LNCaP clone FGC (cell line): ENCODE measurements at regions not wholly inside any gene's neighbourhood (a gene's known extent, or its start where the extent isn't known, plus 50 kb on each side); places are given as distances from the start of the nearest gene placed in this dataset.

ENCODE experiments used
- DNase-seq: peaks from one replicate; pipeline ENCODE4 v3.0.0-alpha.2; 2011; ENCODE audit warnings: low read depth
- H3K4me3 ChIP-seq: 2 replicates; pipeline ENCODE4 v1.5.1; 2011; ENCODE audit warnings: mild to moderate bottlenecking, low read depth, low read length, control low read depth
- TF ChIP-seq, protein P1 (sequence below): IDR thresholded peaks from 2 replicates; pipeline ENCODE4 v1.5.1; 2012; ENCODE audit warnings: mild to moderate bottlenecking; ENCODE audit not compliant: control insufficient read depth, insufficient read depth; ENCODE audit errors: extremely low read depth

DNA sequence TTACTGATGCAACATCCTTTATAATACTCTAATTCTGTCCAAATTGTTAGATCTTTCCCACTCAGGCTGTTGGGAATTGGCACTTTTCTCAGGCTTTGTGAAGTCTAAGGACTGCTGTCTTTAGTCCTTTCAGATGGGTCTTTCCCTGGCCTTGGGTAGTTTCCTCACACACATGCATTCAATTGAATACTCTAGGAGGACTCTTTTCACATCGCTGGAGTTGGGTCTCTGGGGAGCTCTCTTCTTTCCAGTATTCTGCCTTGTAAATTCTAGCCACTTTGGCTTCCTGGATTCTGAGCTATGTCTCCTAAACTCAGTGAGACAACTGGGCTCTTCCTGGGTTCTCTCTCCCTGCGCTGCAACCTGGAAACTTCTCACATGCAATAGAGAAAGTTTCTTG is 215.5 kb downstream of the SNX18 start:
- DNase-seq: no peak
- H3K4me3 ChIP-seq: no peak overlapping the region
- TF ChIP-seq, protein P1, sequence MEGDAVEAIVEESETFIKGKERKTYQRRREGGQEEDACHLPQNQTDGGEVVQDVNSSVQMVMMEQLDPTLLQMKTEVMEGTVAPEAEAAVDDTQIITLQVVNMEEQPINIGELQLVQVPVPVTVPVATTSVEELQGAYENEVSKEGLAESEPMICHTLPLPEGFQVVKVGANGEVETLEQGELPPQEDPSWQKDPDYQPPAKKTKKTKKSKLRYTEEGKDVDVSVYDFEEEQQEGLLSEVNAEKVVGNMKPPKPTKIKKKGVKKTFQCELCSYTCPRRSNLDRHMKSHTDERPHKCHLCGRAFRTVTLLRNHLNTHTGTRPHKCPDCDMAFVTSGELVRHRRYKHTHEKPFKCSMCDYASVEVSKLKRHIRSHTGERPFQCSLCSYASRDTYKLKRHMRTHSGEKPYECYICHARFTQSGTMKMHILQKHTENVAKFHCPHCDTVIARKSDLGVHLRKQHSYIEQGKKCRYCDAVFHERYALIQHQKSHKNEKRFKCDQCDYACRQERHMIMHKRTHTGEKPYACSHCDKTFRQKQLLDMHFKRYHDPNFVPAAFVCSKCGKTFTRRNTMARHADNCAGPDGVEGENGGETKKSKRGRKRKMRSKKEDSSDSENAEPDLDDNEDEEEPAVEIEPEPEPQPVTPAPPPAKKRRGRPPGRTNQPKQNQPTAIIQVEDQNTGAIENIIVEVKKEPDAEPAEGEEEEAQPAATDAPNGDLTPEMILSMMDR: no peak

- TF ChIP-seq, protein P1: no peak
Observed at GRCh38 chr5:54732108-54732507, 214.5 kb downstream of the SNX18 start.

DNA sequence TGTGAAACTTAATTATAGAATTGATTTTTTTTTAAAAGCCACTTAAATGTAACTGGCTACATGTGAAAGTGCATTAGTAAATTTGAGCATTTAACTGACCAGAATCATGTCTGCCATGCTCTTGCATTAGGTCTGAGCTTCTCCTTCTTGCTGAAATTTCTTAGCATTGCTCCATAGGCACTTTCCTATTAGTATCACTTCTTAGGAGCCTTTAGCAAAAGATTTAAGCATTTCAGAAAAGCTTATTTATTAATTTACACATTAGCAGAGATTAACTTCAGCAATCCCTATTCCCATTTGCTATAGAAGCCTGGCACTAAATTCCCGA is 211.0 kb downstream of the SNX18 start:
- TF ChIP-seq, protein P1: no peak
- DNase-seq: no peak
- no peak overlapping the region for H3K4me3 ChIP-seq

More at GRCh38 chr5:54732108-54732507, 214.5 kb downstream of the SNX18 start:
- no peak overlapping the region for H3K4me3 ChIP-seq
- no peak for DNase-seq

DNA sequence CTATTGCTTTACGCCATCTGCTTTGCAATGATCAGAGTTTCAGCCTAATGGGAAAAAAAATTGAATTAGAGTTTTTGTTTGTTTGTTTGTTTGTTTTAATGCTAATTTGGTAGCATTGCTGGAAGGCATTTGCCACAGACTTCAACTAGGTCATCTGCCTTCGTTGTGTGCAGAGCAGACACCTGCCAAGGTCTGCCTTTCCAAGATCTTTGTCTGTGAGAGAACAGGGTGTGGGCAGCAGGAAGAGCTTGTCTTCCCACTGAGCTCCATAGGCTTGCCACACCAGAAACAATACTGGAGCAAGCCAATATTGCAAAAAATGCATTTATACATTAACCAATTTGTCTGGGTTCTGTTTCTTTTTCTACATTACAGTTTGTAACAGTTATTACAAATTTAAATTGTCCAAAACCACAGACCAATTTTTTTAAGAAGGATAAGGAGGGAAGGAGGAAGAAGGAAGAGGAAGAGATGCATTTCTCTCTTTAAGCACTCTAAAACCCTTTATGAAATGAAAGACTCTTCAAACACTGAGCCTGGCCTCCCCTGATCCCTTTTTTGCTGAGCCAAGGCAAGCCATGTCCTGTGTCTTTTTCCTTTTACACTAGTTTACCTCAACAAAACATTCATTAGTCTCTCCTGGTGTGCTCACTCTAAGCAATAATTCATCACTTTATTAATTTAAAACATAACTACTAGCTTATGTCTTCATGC is 210.5 kb downstream of the SNX18 start:
- no peak overlapping the region for H3K4me3 ChIP-seq
- TF ChIP-seq, protein P1: no peak
- DNase-seq: no peak

DNA sequence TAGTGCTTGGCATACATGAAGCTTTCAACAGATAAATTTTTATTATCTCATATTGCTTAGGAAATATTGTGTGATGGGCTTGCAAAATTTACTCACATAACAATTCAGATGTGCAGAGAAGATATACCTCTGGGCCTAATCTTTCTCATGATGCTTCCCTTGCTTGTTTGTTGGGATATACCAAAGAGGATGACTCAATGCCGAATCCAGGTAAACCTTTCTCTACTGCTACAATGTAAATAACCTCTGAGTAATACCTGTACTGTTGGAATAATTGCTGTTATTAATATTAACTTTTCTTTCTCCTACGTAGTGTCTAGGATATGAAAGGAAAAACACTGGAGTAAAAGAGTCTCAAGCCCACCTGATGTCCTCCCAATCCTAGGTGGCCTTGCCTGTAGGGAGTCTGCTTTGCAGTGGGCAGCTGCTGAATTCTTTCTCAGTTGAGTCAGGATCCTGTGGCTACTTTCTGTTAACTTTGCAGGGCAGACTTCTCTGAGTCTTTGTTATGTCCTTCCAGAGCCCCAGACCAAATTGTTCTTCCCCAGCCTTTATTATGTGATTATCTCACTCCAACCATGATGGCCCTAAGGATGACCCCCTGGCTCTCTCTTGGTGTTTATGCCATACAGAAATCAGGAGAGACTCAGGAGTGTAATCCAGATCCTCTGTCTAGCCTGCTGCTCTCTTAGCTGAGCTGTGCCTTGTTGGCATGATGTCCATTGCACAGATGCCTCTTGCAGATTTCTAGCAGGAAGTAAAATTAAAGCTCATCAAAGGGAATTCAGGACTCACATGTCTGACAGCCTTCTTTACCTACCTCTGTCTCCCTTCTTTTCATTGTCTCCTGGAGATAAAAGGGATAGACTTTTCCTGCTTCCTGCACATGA is 208.1 kb downstream of the SNX18 start:
- DNase-seq: no peak
- H3K4me3 ChIP-seq: no peak overlapping the region
- TF ChIP-seq, protein P1: no peak

DNA sequence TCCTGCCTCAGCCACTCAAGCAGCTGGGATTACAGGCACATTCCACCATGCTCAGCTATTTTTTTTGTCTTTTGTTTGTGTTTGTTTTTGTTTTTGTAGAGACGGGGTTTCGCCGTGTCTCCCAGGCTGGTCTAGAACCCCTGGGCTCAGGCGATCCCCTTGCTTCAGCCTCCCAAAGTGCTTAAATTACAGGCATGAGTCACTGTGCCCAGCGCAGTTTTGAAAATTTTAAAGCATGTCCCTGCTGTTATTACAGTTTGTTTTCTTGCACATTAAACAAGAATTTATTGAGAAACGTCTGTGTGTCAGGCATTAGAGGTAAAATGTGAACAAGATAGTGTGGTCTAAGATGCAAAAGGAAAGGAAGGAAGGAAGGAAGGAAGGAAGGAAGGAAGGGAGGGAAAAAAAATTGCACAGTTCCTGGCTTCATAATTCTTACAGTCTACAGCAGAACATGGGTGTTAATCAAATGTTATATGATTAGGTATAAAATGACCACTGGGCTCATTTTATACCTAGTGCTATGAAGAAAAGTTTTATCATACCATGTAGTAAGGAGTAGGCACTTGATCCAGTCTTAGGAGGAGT is 205.4 kb downstream of the SNX18 start:
- TF ChIP-seq, protein P1: no peak
- no peak overlapping the region for H3K4me3 ChIP-seq
- no peak for DNase-seq
